ENCODE measurements at regions not wholly inside any gene's neighbourhood (a gene's known extent, or its start where the extent isn't known, plus 50 kb on each side); places are given as distances from the start of the nearest gene placed in this dataset.

DNA sequence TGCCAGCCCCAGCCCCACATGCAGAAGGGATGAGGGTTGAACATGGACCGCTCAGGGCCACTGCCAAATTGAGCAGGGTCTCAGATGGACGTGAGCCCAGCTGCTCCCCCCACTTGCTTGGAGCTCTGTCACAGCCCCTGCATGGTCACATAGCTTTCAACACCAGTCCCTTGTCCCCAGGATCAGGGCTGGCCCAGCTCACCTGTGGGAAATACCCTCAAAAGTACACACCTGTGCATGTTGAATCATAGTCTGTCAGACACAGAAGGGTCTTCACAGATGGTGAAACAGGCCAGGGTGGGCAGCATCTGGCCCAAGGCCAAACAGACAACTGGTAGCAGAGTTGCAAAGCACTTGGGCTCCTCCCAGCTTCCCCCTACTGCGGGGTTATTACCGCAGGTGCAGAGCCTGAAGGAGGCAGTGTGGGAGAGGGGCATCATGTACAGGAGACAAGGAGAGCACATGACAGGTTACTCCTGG, 77.6 kb upstream of the UNC5B start:
- TF ChIP-seq, protein P1, sequence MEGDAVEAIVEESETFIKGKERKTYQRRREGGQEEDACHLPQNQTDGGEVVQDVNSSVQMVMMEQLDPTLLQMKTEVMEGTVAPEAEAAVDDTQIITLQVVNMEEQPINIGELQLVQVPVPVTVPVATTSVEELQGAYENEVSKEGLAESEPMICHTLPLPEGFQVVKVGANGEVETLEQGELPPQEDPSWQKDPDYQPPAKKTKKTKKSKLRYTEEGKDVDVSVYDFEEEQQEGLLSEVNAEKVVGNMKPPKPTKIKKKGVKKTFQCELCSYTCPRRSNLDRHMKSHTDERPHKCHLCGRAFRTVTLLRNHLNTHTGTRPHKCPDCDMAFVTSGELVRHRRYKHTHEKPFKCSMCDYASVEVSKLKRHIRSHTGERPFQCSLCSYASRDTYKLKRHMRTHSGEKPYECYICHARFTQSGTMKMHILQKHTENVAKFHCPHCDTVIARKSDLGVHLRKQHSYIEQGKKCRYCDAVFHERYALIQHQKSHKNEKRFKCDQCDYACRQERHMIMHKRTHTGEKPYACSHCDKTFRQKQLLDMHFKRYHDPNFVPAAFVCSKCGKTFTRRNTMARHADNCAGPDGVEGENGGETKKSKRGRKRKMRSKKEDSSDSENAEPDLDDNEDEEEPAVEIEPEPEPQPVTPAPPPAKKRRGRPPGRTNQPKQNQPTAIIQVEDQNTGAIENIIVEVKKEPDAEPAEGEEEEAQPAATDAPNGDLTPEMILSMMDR (IDR thresholded peaks at IDR 0.05): no peak
- TF ChIP-seq ZFX (IDR thresholded peaks at IDR 0.05; ENCODE audit: borderline replicate concordance): no peak
